SU-DHL-6 (cell line): ENCODE measurements at regions not wholly inside any gene's neighbourhood (a gene's known extent, or its start where the extent isn't known, plus 50 kb on each side); places are given as distances from the start of the nearest gene placed in this dataset.

Experiments used
- H2AFZ ChIP-seq: fragments of 200-600 bp; sonication (generic); 2 replicates; pipeline ENCODE4 v1.6.1; 2014; ENCODE audit warnings: low read depth, mild to moderate bottlenecking, moderate library complexity, mixed read lengths, antibody characterized with exemption, low read length; ENCODE audit not compliant: severe bottlenecking
- H3F3A ChIP-seq: fragments of 200-600 bp; shearing (Covaris generic); 2 replicates; pipeline ENCODE4 v1.6.0; 2016; ENCODE audit warnings: antibody characterized with exemption, mild to moderate bottlenecking; ENCODE audit not compliant: insufficient read depth
- H3K27ac ChIP-seq: fragments of 200-600 bp; sonication (generic); 2 replicates; pipeline ENCODE4 v1.5.1; 2016; ENCODE audit warnings: low read depth, mild to moderate bottlenecking, low read length, moderate library complexity, mixed read lengths
- H3K27me3 ChIP-seq: fragments of 200-600 bp; sonication (generic), shearing (Covaris generic); 2 replicates; pipeline ENCODE4 v1.6.0; 2014; ENCODE audit warnings: mild to moderate bottlenecking, low read length
- H3K36me3 ChIP-seq: fragments of 200-600 bp; sonication (generic); 2 replicates; pipeline ENCODE4 v1.6.1; 2014; ENCODE audit warnings: mild to moderate bottlenecking, low read length, mixed read lengths
- H3K4me2 ChIP-seq: fragments of 300-600, 200-600 bp; shearing (Covaris generic), sonication (generic); 2 replicates; pipeline ENCODE4 v1.6.0; 2014; ENCODE audit warnings: low read length, low read depth, mild to moderate bottlenecking; ENCODE audit not compliant: poor library complexity, severe bottlenecking
- H3K4me3 ChIP-seq: fragments of 200-600 bp; sonication (generic); 2 replicates; pipeline ENCODE4 v1.5.1; 2014; ENCODE audit warnings: antibody characterized with exemption, low read length, mild to moderate bottlenecking, mixed read lengths; ENCODE audit not compliant: insufficient read depth, poor library complexity, severe bottlenecking
- H3K79me2 ChIP-seq: fragments of 200-600 bp; sonication (generic); 2 replicates; pipeline ENCODE4 v1.6.1; 2014; ENCODE audit warnings: mild to moderate bottlenecking, low read length, moderate library complexity; ENCODE audit not compliant: insufficient read depth
- H3K9ac ChIP-seq: fragments of 200-600 bp; sonication (generic); 2 replicates; pipeline ENCODE4 v1.7.0; 2014; ENCODE audit warnings: mild to moderate bottlenecking, low read length
- H3K9me2 ChIP-seq: fragments of 200-600 bp; sonication (generic); replicated peaks from 2 replicates; pipeline ENCODE4 v1.6.1; 2014; ENCODE audit warnings: low read length; ENCODE audit not compliant: insufficient read depth
- H3K9me3 ChIP-seq: fragments of 200-600 bp; sonication (generic); 2 replicates; pipeline ENCODE4 v1.6.1; 2014; ENCODE audit warnings: low read length, mixed read lengths; ENCODE audit not compliant: insufficient read depth
- H4K20me1 ChIP-seq: fragments of 200-600 bp; sonication (generic); 2 replicates; pipeline ENCODE4 v1.6.1; 2014; ENCODE audit warnings: low read depth, mild to moderate bottlenecking, antibody characterized with exemption, low read length, moderate library complexity, mixed read lengths
- EZH2phosphoT487 ChIP-seq: fragments of 200-600 bp; sonication (generic), shearing (Covaris generic); conservative IDR thresholded peaks from 2 replicates; pipeline ENCODE4 v1.6.1; 2018; ENCODE audit warnings: mild to moderate bottlenecking, antibody characterized with exemption, low read length, moderate library complexity, mixed read lengths
- TF ChIP-seq, protein P1 (sequence below): fragments of 200-600 bp; sonication (generic); IDR thresholded peaks from one replicate; pipeline ENCODE4 v1.5.1; 2017; ENCODE audit warnings: antibody characterized with exemption, mild to moderate bottlenecking, low read length, moderate library complexity; ENCODE audit not compliant: insufficient read depth, poor library complexity, severe bottlenecking

DNA sequence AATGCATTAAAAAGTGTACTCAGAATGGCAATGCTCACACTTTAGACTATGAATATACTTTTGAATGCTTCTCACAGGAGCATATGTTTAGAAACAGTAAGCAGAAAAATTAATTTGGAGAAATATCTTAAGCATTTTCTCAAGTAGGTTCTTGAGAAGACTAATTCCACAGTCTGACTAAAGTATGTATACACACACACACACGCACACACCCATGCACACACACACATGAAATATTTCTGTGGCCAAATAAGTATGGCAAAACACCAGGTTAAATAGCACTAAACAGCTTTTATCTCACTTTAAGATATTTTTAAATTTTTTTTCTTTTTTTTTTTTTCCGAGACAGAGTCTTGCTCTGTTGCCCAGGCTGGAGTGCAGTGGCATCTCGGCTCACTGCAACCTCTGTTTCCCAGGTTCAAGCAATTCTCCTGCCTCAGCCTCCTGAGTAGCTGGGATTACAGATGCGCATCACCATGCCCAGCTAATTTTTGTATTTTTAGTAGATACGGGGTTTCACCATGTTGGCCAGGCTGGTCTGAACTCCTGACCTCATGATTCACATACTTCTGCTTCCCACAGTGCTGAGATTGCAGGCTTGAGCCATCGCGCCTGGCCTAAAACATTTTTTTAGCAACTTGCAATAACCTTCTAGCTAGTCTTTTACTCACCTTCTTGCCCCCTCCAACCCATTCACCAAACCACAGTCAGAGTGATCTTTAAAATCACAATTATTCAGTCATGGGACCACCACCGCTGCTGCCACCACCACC lies 67.5 kb upstream of the SCG2 start:
- no peak overlapping the region for H3K27ac ChIP-seq
- H3K27me3 ChIP-seq, result no peaks in the 10 kb centered on the region
- TF ChIP-seq EZH2phosphoT487, result no peak
- TF ChIP-seq, protein P1, sequence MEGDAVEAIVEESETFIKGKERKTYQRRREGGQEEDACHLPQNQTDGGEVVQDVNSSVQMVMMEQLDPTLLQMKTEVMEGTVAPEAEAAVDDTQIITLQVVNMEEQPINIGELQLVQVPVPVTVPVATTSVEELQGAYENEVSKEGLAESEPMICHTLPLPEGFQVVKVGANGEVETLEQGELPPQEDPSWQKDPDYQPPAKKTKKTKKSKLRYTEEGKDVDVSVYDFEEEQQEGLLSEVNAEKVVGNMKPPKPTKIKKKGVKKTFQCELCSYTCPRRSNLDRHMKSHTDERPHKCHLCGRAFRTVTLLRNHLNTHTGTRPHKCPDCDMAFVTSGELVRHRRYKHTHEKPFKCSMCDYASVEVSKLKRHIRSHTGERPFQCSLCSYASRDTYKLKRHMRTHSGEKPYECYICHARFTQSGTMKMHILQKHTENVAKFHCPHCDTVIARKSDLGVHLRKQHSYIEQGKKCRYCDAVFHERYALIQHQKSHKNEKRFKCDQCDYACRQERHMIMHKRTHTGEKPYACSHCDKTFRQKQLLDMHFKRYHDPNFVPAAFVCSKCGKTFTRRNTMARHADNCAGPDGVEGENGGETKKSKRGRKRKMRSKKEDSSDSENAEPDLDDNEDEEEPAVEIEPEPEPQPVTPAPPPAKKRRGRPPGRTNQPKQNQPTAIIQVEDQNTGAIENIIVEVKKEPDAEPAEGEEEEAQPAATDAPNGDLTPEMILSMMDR, result no peak
- no peaks in the 10 kb centered on the region for H3K79me2 ChIP-seq
- H2AFZ ChIP-seq, result no peak overlapping the region
- H3K9me2 ChIP-seq, result no peaks in the 10 kb centered on the region
- H3F3A ChIP-seq, result no peaks in the 10 kb centered on the region
- no peak overlapping the region for H3K4me3 ChIP-seq
- no peak overlapping the region for H3K9ac ChIP-seq
- no peaks in the 10 kb centered on the region for H3K36me3 ChIP-seq
- H4K20me1 ChIP-seq, result no peaks in the 10 kb centered on the region
- H3K9me3 ChIP-seq, result no peaks in the 10 kb centered on the region
- no peak overlapping the region for H3K4me2 ChIP-seq

- H3K9ac ChIP-seq, result no peak overlapping the region
- H2AFZ ChIP-seq, result no peak overlapping the region
- H3K4me2 ChIP-seq, result no peak overlapping the region
- H3K36me3 ChIP-seq, result no peaks in the 10 kb centered on the region
- no peak for TF ChIP-seq EZH2phosphoT487
- TF ChIP-seq, protein P1, result no peak
- no peaks in the 10 kb centered on the region for H3K9me3 ChIP-seq
- no peaks in the 10 kb centered on the region for H3K79me2 ChIP-seq
- no peak overlapping the region for H3K4me3 ChIP-seq
- no peaks in the 10 kb centered on the region for H3K9me2 ChIP-seq
- no peaks in the 10 kb centered on the region for H4K20me1 ChIP-seq
- H3K27ac ChIP-seq, result no peak overlapping the region
- H3K27me3 ChIP-seq, result no peaks in the 10 kb centered on the region
- no peaks in the 10 kb centered on the region for H3F3A ChIP-seq
Observed at GRCh38 chr2:223668302-223668998, 66.3 kb upstream of the SCG2 start.

DNA sequence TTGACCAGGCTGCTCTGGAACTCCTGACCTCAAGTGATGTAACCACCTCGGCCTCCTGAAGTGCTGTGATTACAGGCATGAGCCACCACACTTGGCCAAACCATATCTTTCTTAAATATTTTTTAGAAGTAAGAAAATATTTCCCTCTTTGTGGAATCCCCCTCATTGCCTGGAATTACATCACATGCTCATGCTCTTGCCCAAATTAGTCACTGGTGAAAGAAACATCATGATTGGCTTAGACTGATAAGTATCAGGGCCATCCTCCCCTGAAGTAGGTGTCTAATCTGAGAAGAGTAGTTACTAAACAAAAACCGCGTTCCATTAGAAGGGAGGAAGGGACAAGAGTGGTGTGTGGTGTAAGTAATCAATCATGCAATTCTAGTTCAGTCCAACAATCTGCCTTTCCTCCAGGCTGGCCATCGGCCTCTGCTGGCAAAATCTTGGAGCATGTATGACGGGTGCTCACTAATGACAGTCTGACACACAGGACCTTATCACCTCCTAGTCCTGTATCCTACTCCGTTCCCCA lies 52.3 kb upstream of the SCG2 start:
- Histone ChIP-seq H3K9me3 (no peaks in the 10 kb centered on the region), H3K4me3 (no peak overlapping the region), H3K9me2 (no peaks in the 10 kb centered on the region), H2AFZ (no peak overlapping the region), H3K27ac (no peak overlapping the region), H3K4me2 (no peak overlapping the region), H3K36me3 (no peaks in the 10 kb centered on the region), H3K9ac (no peak overlapping the region), H3K27me3 (no peaks in the 10 kb centered on the region), H4K20me1 (no peaks in the 10 kb centered on the region), H3F3A (no peaks in the 10 kb centered on the region), H3K79me2 (no peaks in the 10 kb centered on the region)
- TF ChIP-seq, protein P1, result no peak
- TF ChIP-seq EZH2phosphoT487, result no peak
